GM18909 (cell line): ENCODE measurements at regions not wholly inside any gene's neighbourhood (a gene's known extent, or its start where the extent isn't known, plus 50 kb on each side); places are given as distances from the start of the nearest gene placed in this dataset.
"Not testable (repeated sequence)": the region's sequence is repeated elsewhere in the genome, so short reads cannot be mapped to it uniquely, and the experiment has no call there.

Experiments used
- ATAC-seq: cut with Tn5 transposase; IDR thresholded peaks from one replicate; pipeline ENCODE4 v1.9.1; 2021; ENCODE audit warnings: mild to moderate bottlenecking; ENCODE audit not compliant: unreplicated experiment, poor library complexity

GRCh38 chr9:62526306-62526705 is 1336.5 kb downstream of the SPATA31A7 start:
- not testable (repeated sequence) for ATAC-seq

GRCh38 chr9:62532162-62532776 is 1342.4 kb downstream of the SPATA31A7 start:
- not testable (repeated sequence) for ATAC-seq

DNA sequence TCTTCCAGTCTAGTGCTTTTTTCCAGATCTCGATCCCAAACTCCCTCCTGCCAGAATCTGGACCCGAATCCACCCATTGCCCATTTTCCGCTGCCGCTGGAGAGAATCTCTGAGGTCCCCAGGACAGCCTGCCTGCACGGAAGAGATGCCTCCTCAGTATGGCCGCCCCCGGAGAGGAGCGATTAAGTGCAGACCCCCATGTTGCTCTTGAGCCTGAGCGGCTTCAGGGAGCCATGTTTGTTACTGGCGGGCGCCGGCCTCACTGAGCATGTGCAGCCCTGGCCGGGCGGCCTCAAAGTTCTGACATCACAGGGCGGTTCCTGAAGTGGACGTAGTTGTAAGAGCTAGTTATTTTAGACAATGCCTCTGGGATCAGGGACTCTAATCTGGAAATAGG is 1342.9 kb downstream of the SPATA31A7 start:
- ATAC-seq, result not testable (repeated sequence)

GRCh38 chr9:62550539-62550938 is 1360.7 kb downstream of the SPATA31A7 start:
- ATAC-seq, result peak; percentile 92

GRCh38 chr9:62560603-62561002 is 1370.8 kb downstream of the SPATA31A7 start:
- ATAC-seq, result not testable (repeated sequence)

- not testable (repeated sequence) for ATAC-seq
These were observed 1375.3 kb downstream of the SPATA31A7 start for GRCh38 chr9:62565132-62565531.

DNA sequence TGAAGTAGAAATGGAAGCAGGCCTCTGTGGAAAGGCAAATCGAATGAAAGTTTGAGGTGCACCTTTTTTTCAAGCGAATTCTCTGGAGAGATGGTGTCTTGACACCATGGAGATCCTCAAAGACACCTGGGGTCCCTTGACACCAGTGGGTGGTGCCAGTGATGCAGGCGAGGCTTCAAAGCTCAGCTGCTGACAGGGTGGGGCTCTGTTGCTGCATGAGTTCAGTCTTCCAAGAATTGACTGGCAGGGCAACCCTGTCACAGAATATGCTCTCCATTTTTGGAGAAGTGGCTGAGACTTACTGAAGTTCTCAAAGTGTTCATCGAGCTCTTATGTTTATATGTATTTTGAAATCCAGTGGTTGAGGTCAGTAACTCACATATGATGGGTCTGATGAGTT is 1376.6 kb downstream of the SPATA31A7 start:
- not testable (repeated sequence) for ATAC-seq

GRCh38 chr9:62597128-62597527 is 1407.3 kb downstream of the SPATA31A7 start:
- ATAC-seq, result not testable (repeated sequence)
